HUES6 (cell line): ENCODE measurements at regions not wholly inside any gene's neighbourhood (a gene's known extent, or its start where the extent isn't known, plus 50 kb on each side); places are given as distances from the start of the nearest gene placed in this dataset.

ENCODE experiments used
- H3K27ac ChIP-seq: 2 replicates; pipeline ENCODE4 v1.7.0; 2013; ENCODE audit warnings: low read depth, mild to moderate bottlenecking, low read length, inconsistent platforms
- H3K27me3 ChIP-seq: 2 replicates; pipeline ENCODE4 v1.6.1; 2013; ENCODE audit warnings: low read length; ENCODE audit not compliant: control insufficient read depth, insufficient read depth
- H3K36me3 ChIP-seq: 2 replicates; pipeline ENCODE4 v1.6.1; 2013; ENCODE audit warnings: low read length; ENCODE audit not compliant: control insufficient read depth, insufficient read depth
- H3K4me1 ChIP-seq: 2 replicates; pipeline ENCODE4 v1.6.1; 2013; ENCODE audit warnings: low read length; ENCODE audit not compliant: control insufficient read depth, insufficient read depth
- H3K4me3 ChIP-seq: 2 replicates; pipeline ENCODE4 v1.5.1; 2013; ENCODE audit warnings: low read depth, low read length
- H3K9ac ChIP-seq: one replicate; pipeline ENCODE4 v1.6.1; 2013; ENCODE audit warnings: mild to moderate bottlenecking, low read length
- H3K9me3 ChIP-seq: 2 replicates; pipeline ENCODE4 v1.6.1; 2013; ENCODE audit warnings: low read depth, low read length; ENCODE audit not compliant: control insufficient read depth, insufficient read depth

GRCh38 chr1:235009074-235009473 is 119.6 kb downstream of the TOMM20 start:
- H3K36me3 ChIP-seq: no peaks in the 10 kb centered on the region
- H3K4me3 ChIP-seq: no peak overlapping the region
- H3K27me3 ChIP-seq: no peaks in the 10 kb centered on the region
- no peak overlapping the region for H3K9ac ChIP-seq
- no peaks in the 10 kb centered on the region for H3K4me1 ChIP-seq
- peaks cover 14% of the 10 kb centered on the region for H3K9me3 ChIP-seq
- H3K27ac ChIP-seq: no peak overlapping the region

- Histone ChIP-seq H3K9ac (no peak overlapping the region), H3K27me3 (no peaks in the 10 kb centered on the region), H3K9me3 (peaks cover 14% of the 10 kb centered on the region), H3K4me1 (no peaks in the 10 kb centered on the region), H3K36me3 (no peaks in the 10 kb centered on the region), H3K4me3 (no peak overlapping the region), H3K27ac (no peak overlapping the region)
Measured at GRCh38 chr1:235008239-235008638, 120.4 kb downstream of the TOMM20 start.

- no peak overlapping the region for H3K9ac ChIP-seq
- peaks cover 14% of the 10 kb centered on the region for H3K9me3 ChIP-seq
- H3K4me3 ChIP-seq: no peak overlapping the region
- no peaks in the 10 kb centered on the region for H3K4me1 ChIP-seq
- H3K36me3 ChIP-seq: no peaks in the 10 kb centered on the region
- H3K27me3 ChIP-seq: no peaks in the 10 kb centered on the region
- no peak overlapping the region for H3K27ac ChIP-seq
Measured at GRCh38 chr1:235006816-235007215, 121.8 kb downstream of the TOMM20 start.

- no peaks in the 10 kb centered on the region for H3K4me1 ChIP-seq
- H3K27ac ChIP-seq: no peak overlapping the region
Measured at GRCh38 chr1:235006132-235006721, 122.4 kb downstream of the TOMM20 start.

GRCh38 chr1:235004840-235005391 is 123.7 kb downstream of the TOMM20 start:
- Histone ChIP-seq H3K4me1 (0 out of 2 replicates have a peak, but pooled peaks cover 5% of the 10 kb centered on the region), H3K9ac (no peak overlapping the region), H3K27ac (no peak overlapping the region), H3K9me3 (peaks cover 14% of the 10 kb centered on the region), H3K4me3 (no peak overlapping the region), H3K36me3 (no peaks in the 10 kb centered on the region), H3K27me3 (no peaks in the 10 kb centered on the region)

More at GRCh38 chr1:235006132-235006721, 122.4 kb downstream of the TOMM20 start:
- H3K9ac ChIP-seq: no peak overlapping the region
- H3K4me3 ChIP-seq: no peak overlapping the region
- H3K36me3 ChIP-seq: no peaks in the 10 kb centered on the region
- peaks cover 14% of the 10 kb centered on the region for H3K9me3 ChIP-seq
- H3K27me3 ChIP-seq: no peaks in the 10 kb centered on the region

GRCh38 chr1:235004276-235004675 is 124.4 kb downstream of the TOMM20 start:
- no peak overlapping the region for H3K9ac ChIP-seq

DNA sequence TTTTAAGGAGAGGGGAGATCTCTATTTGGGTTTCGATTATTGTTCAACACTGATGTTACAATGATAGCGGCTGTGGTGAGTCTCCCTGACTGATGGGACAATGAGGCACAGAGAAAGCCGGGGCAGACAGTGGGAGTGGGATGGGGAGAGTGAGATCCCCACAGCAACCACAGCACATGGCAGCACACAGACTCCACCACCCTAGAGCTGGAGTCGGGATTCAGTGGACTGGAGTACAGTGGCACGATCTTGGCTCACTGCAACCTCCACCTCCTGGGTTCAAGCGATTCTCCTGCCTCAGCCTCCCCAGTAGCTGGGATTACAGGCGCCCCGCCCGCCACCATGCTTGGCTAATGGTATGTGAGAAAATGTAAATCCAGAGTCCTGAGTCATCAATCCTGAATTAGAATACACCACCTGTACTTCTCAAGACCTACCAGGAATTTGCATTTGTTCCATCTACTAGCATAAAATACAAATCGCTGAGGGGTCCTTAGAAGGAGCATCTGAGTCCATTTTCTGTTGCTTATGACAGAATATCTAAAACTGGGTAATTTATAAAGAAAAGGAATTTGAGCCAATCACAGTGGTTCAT is 125.8 kb downstream of the TOMM20 start:
- H3K4me3 ChIP-seq: no peak overlapping the region
- no peak overlapping the region for H3K27ac ChIP-seq

More at GRCh38 chr1:235004276-235004675, 124.4 kb downstream of the TOMM20 start:
- Histone ChIP-seq H3K9me3 (peaks cover 14% of the 10 kb centered on the region), H3K27me3 (no peaks in the 10 kb centered on the region), H3K4me3 (no peak overlapping the region), H3K4me1 (0 out of 2 replicates have a peak, but pooled peaks cover 5% of the 10 kb centered on the region), H3K27ac (no peak overlapping the region), H3K36me3 (no peaks in the 10 kb centered on the region)

GRCh38 chr1:234999513-234999940 is 129.1 kb downstream of the TOMM20 start:
- Histone ChIP-seq H3K4me1 (peaks cover 22% of the 10 kb centered on the region), H3K4me3 (no peak overlapping the region), H3K36me3 (no peaks in the 10 kb centered on the region), H3K9me3 (no peaks in the 10 kb centered on the region), H3K27me3 (no peaks in the 10 kb centered on the region), H3K9ac (no peak overlapping the region), H3K27ac (no peak overlapping the region)

More for the DNA sequence above, 125.8 kb downstream of the TOMM20 start:
- Histone ChIP-seq H3K4me1 (peaks cover 13% of the 10 kb centered on the region), H3K36me3 (no peaks in the 10 kb centered on the region), H3K9ac (no peak overlapping the region), H3K9me3 (peaks cover 7% of the 10 kb centered on the region), H3K27me3 (no peaks in the 10 kb centered on the region)

GRCh38 chr1:234997896-234998741 is 130.5 kb downstream of the TOMM20 start:
- Histone ChIP-seq H3K9ac (no peak overlapping the region), H3K27me3 (no peaks in the 10 kb centered on the region), H3K27ac (no peak overlapping the region), H3K4me1 (peaks cover 22% of the 10 kb centered on the region), H3K4me3 (no peak overlapping the region), H3K9me3 (no peaks in the 10 kb centered on the region), H3K36me3 (no peaks in the 10 kb centered on the region)

DNA sequence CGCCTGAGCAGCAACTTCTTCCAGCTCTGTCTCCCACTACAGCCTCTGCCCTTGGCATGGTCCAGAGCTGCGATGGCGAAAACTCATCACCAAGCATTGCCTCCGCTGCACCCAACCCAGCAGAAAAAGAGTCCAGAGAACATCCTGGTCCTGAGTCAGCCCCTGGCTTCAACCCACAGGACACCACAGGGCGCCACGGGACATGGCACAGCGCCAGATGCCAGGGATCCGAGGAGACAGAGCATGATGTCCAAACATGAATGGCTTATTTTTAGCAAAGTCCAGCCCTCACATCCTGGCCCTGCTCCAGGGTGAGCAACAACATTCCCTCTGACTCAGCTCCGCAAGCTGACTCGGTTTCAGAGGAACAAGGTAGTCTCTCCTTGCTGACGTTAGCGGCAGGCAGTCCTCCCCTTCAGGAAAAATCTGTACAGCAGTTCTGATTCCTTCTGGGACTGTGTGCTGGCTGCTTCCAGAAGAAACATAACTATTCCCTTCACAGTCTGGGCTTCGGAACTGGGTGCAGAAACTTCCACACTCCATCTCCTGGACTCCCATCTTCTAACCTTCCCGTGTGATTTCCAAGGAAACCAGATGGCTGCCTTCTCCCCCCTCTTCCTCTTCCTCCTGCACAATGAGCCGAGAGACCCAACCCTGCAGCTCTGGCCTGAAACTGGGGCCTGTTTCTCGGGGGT is 131.3 kb downstream of the TOMM20 start:
- H3K4me3 ChIP-seq: no peak overlapping the region
- H3K9ac ChIP-seq: no peak overlapping the region
- H3K27me3 ChIP-seq: no peaks in the 10 kb centered on the region
- H3K9me3 ChIP-seq: no peaks in the 10 kb centered on the region
- no peak overlapping the region for H3K27ac ChIP-seq
- peaks cover 22% of the 10 kb centered on the region for H3K4me1 ChIP-seq
- H3K36me3 ChIP-seq: no peaks in the 10 kb centered on the region
